H1 (cell line): ENCODE measurements at regions not wholly inside any gene's neighbourhood (a gene's known extent, or its start where the extent isn't known, plus 50 kb on each side); places are given as distances from the start of the nearest gene placed in this dataset.

Experiments
- CTCF ChIA-PET: fragments of 300-600 bp; sonication (Branson Sonifier 250); formaldehyde crosslinking; loops from one replicate; lab custom pipeline; 2021; ENCODE audit not compliant: partially characterized antibody; lab: Charles Lee
- POLR2A ChIA-PET: fragments of 300-600 bp; sonication (Branson Sonifier 250); formaldehyde crosslinking; loops from one replicate; lab custom pipeline; 2021; ENCODE audit warnings: inconsistent platforms; ENCODE audit not compliant: partially characterized antibody; lab: Charles Lee
- DNase-seq, 2 experiments: peaks; one replicate each; pipeline versions ENCODE4 v3.0.0 to v3.0.0-alpha.2; 2010 to 2022; ENCODE audit warnings: low spot score in 2 of 2, low read depth in 1 of 2, mixed read lengths in 1 of 2
- FAIRE-seq: peaks from 2 replicates; lab custom pipeline; 2011; peaks lifted over from hg19 to GRCh38; lab: Jason Lieb, UNC
- H2AFZ ChIP-seq: 2 replicates; pipeline ENCODE4 v1.8.1; 2012; ENCODE audit warnings: low read length, inconsistent platforms
- H2AK5ac ChIP-seq: 2 replicates; pipeline ENCODE4 v1.6.1; 2013; ENCODE audit warnings: low read depth, low read length
- H2BK120ac ChIP-seq: replicated peaks from 2 replicates; pipeline ENCODE3; 2013; ENCODE audit warnings: low read depth, low read length, inconsistent platforms
- H2BK12ac ChIP-seq: 2 replicates; pipeline ENCODE4 v1.6.1; 2013; ENCODE audit warnings: low read depth, low read length
- H2BK15ac ChIP-seq: 2 replicates; pipeline ENCODE4 v1.6.1; 2013; ENCODE audit warnings: low read length
- H2BK20ac ChIP-seq: 2 replicates; pipeline ENCODE4 v1.6.1; 2013; ENCODE audit warnings: low read length
- H2BK5ac ChIP-seq: 2 replicates; pipeline ENCODE4 v1.6.1; 2013; ENCODE audit warnings: low read depth, low read length
- H3K14ac ChIP-seq: 2 replicates; pipeline ENCODE4 v1.6.1; 2013; ENCODE audit warnings: inconsistent platforms; ENCODE audit not compliant: insufficient read length
- H3K18ac ChIP-seq: 2 replicates; pipeline ENCODE4 v1.6.1; 2013; ENCODE audit warnings: low read length; ENCODE audit errors: extremely low read depth
- H3K23ac ChIP-seq: 2 replicates; pipeline ENCODE4 v1.6.1; 2013; ENCODE audit warnings: inconsistent platforms; ENCODE audit not compliant: insufficient read length
- H3K23me2 ChIP-seq: 2 replicates; pipeline ENCODE4 v1.6.1; 2013; ENCODE audit warnings: low read depth, low read length
- H3K27ac ChIP-seq: 2 replicates; pipeline ENCODE4 v1.6.1; 2011; ENCODE audit warnings: low read depth, low read length, inconsistent platforms
- H3K27me3 ChIP-seq, 4 experiments: replicated peaks in 1 of 4; 1 replicate in 1 of 4; 2 replicates in 3 of 4; pipeline versions ENCODE4 v1.6.1 to v1.8.1; 2011 to 2013; ENCODE audit warnings: low read length in 3 of 4, mild to moderate bottlenecking in 3 of 4, inconsistent platforms in 2 of 4, mixed read lengths in 2 of 4, moderate library complexity in 1 of 4; ENCODE audit not compliant: control insufficient read depth in 3 of 4, insufficient read depth in 3 of 4; ENCODE audit errors: extremely low read depth in 1 of 4
- H3K36me3 ChIP-seq, 4 experiments: 2 replicates each; pipeline versions ENCODE4 v1.6.1 to v1.8.1; 2011 to 2013; ENCODE audit warnings: mild to moderate bottlenecking in 4 of 4, low read length in 3 of 4, moderate library complexity in 2 of 4, control low read depth in 1 of 4, inconsistent platforms in 1 of 4; ENCODE audit not compliant: insufficient read depth in 4 of 4, control insufficient read depth in 2 of 4
- H3K4ac ChIP-seq: replicated peaks from 2 replicates; pipeline ENCODE3; 2013; ENCODE audit warnings: low read length, low read depth, mixed read lengths, inconsistent platforms; ENCODE audit not compliant: insufficient read length
- H3K4me1 ChIP-seq, 4 experiments: replicated peaks in 1 of 4; 1 replicate in 1 of 4; 2 replicates in 3 of 4; pipeline versions ENCODE4 v1.6.1 to v1.8.1; 2011 to 2013; ENCODE audit warnings: low read length in 3 of 4, inconsistent platforms in 2 of 4, mixed read lengths in 1 of 4; ENCODE audit not compliant: insufficient read depth in 4 of 4, control insufficient read depth in 3 of 4
- H3K4me2 ChIP-seq, 2 experiments: 2 replicates each; pipeline versions ENCODE4 v1.6.1 to v1.8.1; 2011 to 2013; ENCODE audit warnings: low read depth in 2 of 2, low read length in 2 of 2, control low read depth in 1 of 2, inconsistent platforms in 1 of 2, mild to moderate bottlenecking in 1 of 2; ENCODE audit not compliant: insufficient read depth in 1 of 2
- H3K4me3 ChIP-seq, 4 experiments: fragments of 200-600, 300-600 bp in 1 of 4; sonication (generic), shearing (Covaris generic), sonication (Bioruptor Twin) in 1 of 4; 2 replicates each; pipeline versions ENCODE4 v1.5.1 to v1.8.1; 2011 to 2016; ENCODE audit warnings: low read length in 4 of 4, low read depth in 3 of 4, control low read depth in 2 of 4, inconsistent platforms in 2 of 4, mild to moderate bottlenecking in 2 of 4, mixed read lengths in 1 of 4, moderate library complexity in 1 of 4; ENCODE audit not compliant: insufficient read depth in 2 of 4; ENCODE audit errors: extremely low read depth in 1 of 4
- H3K56ac ChIP-seq: replicated peaks from 2 replicates; pipeline ENCODE3; 2013; ENCODE audit warnings: low read depth, mild to moderate bottlenecking, mixed read lengths, low read length, inconsistent platforms; ENCODE audit not compliant: insufficient read length
- H3K79me1 ChIP-seq: 2 replicates; pipeline ENCODE4 v1.6.1; 2013; ENCODE audit warnings: low read depth, low read length, control low read depth
- H3K79me2 ChIP-seq, 2 experiments: 2 replicates each; pipeline versions ENCODE4 v1.6.1 to v1.8.1; 2012 to 2013; ENCODE audit warnings: low read length in 2 of 2, mild to moderate bottlenecking in 2 of 2, inconsistent platforms in 1 of 2; ENCODE audit not compliant: insufficient read depth in 2 of 2, control insufficient read depth in 1 of 2
- H3K9ac ChIP-seq, 4 experiments: replicated peaks in 1 of 4; 1 replicate in 1 of 4; 2 replicates in 3 of 4; pipeline versions ENCODE4 v1.6.1 to v1.8.1; 2011 to 2013; ENCODE audit warnings: low read depth in 3 of 4, low read length in 3 of 4, control low read depth in 2 of 4, mild to moderate bottlenecking in 2 of 4, moderate library complexity in 2 of 4, inconsistent platforms in 1 of 4; ENCODE audit errors: extremely low read depth in 1 of 4
- H3K9me3 ChIP-seq, 2 experiments: 2 replicates each; pipeline versions ENCODE4 v1.6.1 to v1.8.1; 2012 to 2013; ENCODE audit warnings: mild to moderate bottlenecking in 2 of 2, moderate library complexity in 2 of 2, control low read depth in 1 of 2, inconsistent platforms in 1 of 2, low read depth in 1 of 2, low read length in 1 of 2, mixed read lengths in 1 of 2; ENCODE audit not compliant: insufficient read depth in 2 of 2
- H4K20me1 ChIP-seq, 2 experiments: replicated peaks in 1 of 2; 2 replicates each; pipeline versions ENCODE3 to v1.8.1; 2011 to 2013; ENCODE audit warnings: inconsistent platforms in 2 of 2, low read length in 2 of 2, mild to moderate bottlenecking in 1 of 2; ENCODE audit not compliant: insufficient read depth in 2 of 2, control insufficient read depth in 1 of 2
- H4K5ac ChIP-seq: 2 replicates; pipeline ENCODE4 v1.6.1; 2013; ENCODE audit warnings: low read length, low read depth, mixed read lengths, inconsistent platforms; ENCODE audit not compliant: insufficient read length
- H4K8ac ChIP-seq: 2 replicates; pipeline ENCODE4 v1.8.0; 2013; ENCODE audit warnings: mild to moderate bottlenecking, moderate library complexity, low read length, inconsistent platforms; ENCODE audit not compliant: insufficient read depth; ENCODE audit errors: extremely low read depth
- H4K91ac ChIP-seq: replicated peaks from 2 replicates; pipeline ENCODE3; 2013; ENCODE audit warnings: low read length, mixed read lengths, inconsistent platforms; ENCODE audit not compliant: insufficient read length
- CBX8 ChIP-seq: fragments of 300-800, 300-1000 bp; sonication (generic); IDR thresholded peaks from 2 replicates; pipeline ENCODE4 v1.7.1; 2016; ENCODE audit warnings: low read depth, low read length, borderline replicate concordance
- CHD1 ChIP-seq: IDR thresholded peaks from 2 replicates; pipeline ENCODE4 v1.6.1; 2012; ENCODE audit warnings: low read depth, low read length, improper control_type of control experiment
- CHD2 ChIP-seq: IDR thresholded peaks from 2 replicates; pipeline ENCODE4 v1.6.1; 2012; ENCODE audit warnings: low read length, improper control_type of control experiment
- HDAC2 ChIP-seq, 2 experiments: fragments of 300-600 bp in 1 of 2; sonication (generic) in 1 of 2; IDR thresholded peaks; 2 replicates each; pipeline ENCODE4 v1.6.1; 2011 to 2012; ENCODE audit warnings: low read depth in 2 of 2, low read length in 2 of 2, mild to moderate bottlenecking in 2 of 2, moderate library complexity in 2 of 2, borderline replicate concordance in 1 of 2, inconsistent platforms in 1 of 2
- JUND ChIP-seq: IDR thresholded peaks from 2 replicates; pipeline ENCODE4 v1.6.1; 2011; ENCODE audit warnings: mild to moderate bottlenecking, improper control_type of control experiment, low read length
- POLR2AphosphoS5 ChIP-seq: IDR thresholded peaks from 2 replicates; pipeline ENCODE4 v1.6.1; 2011; ENCODE audit warnings: low read depth, low read length
- RXRA ChIP-seq: IDR thresholded peaks from 2 replicates; pipeline ENCODE4 v1.6.1; 2011; ENCODE audit warnings: low read depth, mild to moderate bottlenecking, low read length, moderate library complexity; ENCODE audit not compliant: insufficient read depth
- SP1 ChIP-seq: IDR thresholded peaks from 2 replicates; pipeline ENCODE4 v1.6.1; 2011; ENCODE audit warnings: low read depth, low read length
- SRF ChIP-seq: IDR thresholded peaks from 2 replicates; pipeline ENCODE4 v1.6.1; 2011; ENCODE audit warnings: mild to moderate bottlenecking, low read depth, low read length, moderate library complexity
- TBP ChIP-seq: IDR thresholded peaks from 2 replicates; pipeline ENCODE4 v1.6.1; 2011; ENCODE audit warnings: low read depth, low read length, improper control_type of control experiment
- TEAD4 ChIP-seq: IDR thresholded peaks from 2 replicates; pipeline ENCODE4 v1.6.1; 2012; ENCODE audit warnings: low read depth, low read length, inconsistent platforms, mixed read lengths
- WGBS, 2 experiments: shearing (Covaris generic) in 1 of 2; methylation state at CpG; one replicate each; pipeline versions ENCODE4 v1.1.6 to v1.1.7; 2013 to 2015; ENCODE audit warnings: low lambda C conversion rate in 2 of 2, mixed read lengths in 2 of 2, inconsistent platforms in 1 of 2, low coverage in 1 of 2, missing lambda C conversion rate in 1 of 2; ENCODE audit not compliant: insufficient replicate concordance in 2 of 2, insufficient coverage in 1 of 2, insufficient read length in 1 of 2; ENCODE audit errors: extremely low coverage in 1 of 2, missing lambda C conversion rate in 1 of 2; 5-methylcytosine and 5-hydroxymethylcytosine counted together
- TF ChIP-seq, protein P1 (sequence below): IDR thresholded peaks from 2 replicates; pipeline ENCODE4 v1.6.1; 2011; ENCODE audit warnings: low read length, improper control_type of control experiment

DNA sequence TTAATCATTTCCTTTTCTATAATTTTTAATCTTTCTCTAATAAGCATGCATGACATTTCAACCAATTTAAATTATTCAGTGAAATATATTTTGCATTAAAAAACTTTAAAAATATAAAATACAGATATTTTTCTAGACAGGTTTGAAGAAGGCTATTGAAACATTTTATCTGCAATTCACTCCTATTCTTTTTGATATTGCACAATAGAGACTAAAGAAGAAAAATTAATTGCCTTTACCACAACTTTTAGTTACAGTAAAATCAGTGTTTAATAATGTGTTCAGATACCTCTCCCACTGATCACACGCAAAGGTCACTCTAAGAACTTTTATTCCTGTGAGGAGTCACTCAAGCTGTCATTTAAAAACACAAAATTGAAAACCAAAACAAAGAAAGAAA is 1416.7 kb downstream of the FSCB start:
- no peak for DNase-seq
- Histone ChIP-seq H3K4ac (no peak overlapping the region), H2BK15ac (no peak overlapping the region), H3K9ac (no peak overlapping the region), H3K56ac (no peak overlapping the region), H3K23me2 (no peaks in the 10 kb centered on the region), H4K8ac (no peak overlapping the region), H3K79me2 (no peaks in the 10 kb centered on the region), H4K91ac (no peak overlapping the region), H2BK12ac (no peak overlapping the region), H2BK20ac (no peak overlapping the region), H4K5ac (no peak overlapping the region), H2AK5ac (no peak overlapping the region), H3K18ac (no peak overlapping the region), H2AFZ (no peak overlapping the region), H3K36me3 (no peaks in the 10 kb centered on the region), H2BK120ac (no peak overlapping the region), H2BK5ac (no peak overlapping the region), H3K4me2 (no peak overlapping the region), H3K4me3 (no peak overlapping the region), H3K4me1 (no peaks in the 10 kb centered on the region), H3K79me1 (no peaks in the 10 kb centered on the region), H3K27ac (no peak overlapping the region), H3K14ac (no peak overlapping the region), H3K27me3 (no peaks in the 10 kb centered on the region), H3K9me3 (no peaks in the 10 kb centered on the region), H3K23ac (no peak overlapping the region), H4K20me1 (no peaks in the 10 kb centered on the region)
- ChIA-PET POLR2A (no interaction called here), CTCF (no interaction called here)
- WGBS, 2 experiments, result 83% methylated on average over 1 of the region's 1 CpG; no CpG with 5 or more reads in 1 of the 2 experiments
- no peak for FAIRE-seq
- TF ChIP-seq, protein P1, sequence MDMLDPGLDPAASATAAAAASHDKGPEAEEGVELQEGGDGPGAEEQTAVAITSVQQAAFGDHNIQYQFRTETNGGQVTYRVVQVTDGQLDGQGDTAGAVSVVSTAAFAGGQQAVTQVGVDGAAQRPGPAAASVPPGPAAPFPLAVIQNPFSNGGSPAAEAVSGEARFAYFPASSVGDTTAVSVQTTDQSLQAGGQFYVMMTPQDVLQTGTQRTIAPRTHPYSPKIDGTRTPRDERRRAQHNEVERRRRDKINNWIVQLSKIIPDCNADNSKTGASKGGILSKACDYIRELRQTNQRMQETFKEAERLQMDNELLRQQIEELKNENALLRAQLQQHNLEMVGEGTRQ, result no peak
- no peak for TF ChIP-seq SRF
- no peak for TF ChIP-seq POLR2AphosphoS5
- TF ChIP-seq SP1, result no peak
- TF ChIP-seq TBP, result no peak
- no peak for TF ChIP-seq HDAC2 (IDR thresholded peaks at IDR 0.05; ENCODE audit: borderline replicate concordance in 1 of 2, low read depth in 2 of 2, low read length in 2 of 2)
- TF ChIP-seq CHD2, result no peak
- TF ChIP-seq RXRA, result no peak
- no peak for TF ChIP-seq CBX8
- TF ChIP-seq CHD1, result no peak
- no peak for TF ChIP-seq JUND
- no peak for TF ChIP-seq TEAD4
